Karpas-422 (cell line): ENCODE measurements at regions not wholly inside any gene's neighbourhood (a gene's known extent, or its start where the extent isn't known, plus 50 kb on each side); places are given as distances from the start of the nearest gene placed in this dataset.
A peak's percentile ranks its signal among the peaks of the same experiment; 100 is the strongest.

Experiments used
- DNase-seq: peaks from one replicate; pipeline ENCODE4 v3.0.0-alpha.2; 2015
- H2AFZ ChIP-seq: fragments of 200-600 bp; sonication (generic); 2 replicates; pipeline ENCODE4 v1.6.1; 2014; ENCODE audit warnings: antibody characterized with exemption, low read length, mixed read lengths
- H3K27ac ChIP-seq: fragments of 200-600 bp; sonication (generic); 2 replicates; pipeline ENCODE4 v1.5.1; 2014; ENCODE audit warnings: mild to moderate bottlenecking, low read length, moderate library complexity
- H3K27me3 ChIP-seq: fragments of 200-600 bp; sonication (generic); 2 replicates; pipeline ENCODE4 v1.6.1; 2014; ENCODE audit warnings: low read length, mixed read lengths
- H3K36me3 ChIP-seq: fragments of 200-600 bp; sonication (generic); 2 replicates; pipeline ENCODE4 v1.6.1; 2014; ENCODE audit warnings: low read length, mixed read lengths; ENCODE audit not compliant: insufficient read depth
- H3K4me1 ChIP-seq: fragments of 200-600 bp; sonication (generic); 2 replicates; pipeline ENCODE4 v1.6.1; 2014; ENCODE audit warnings: mild to moderate bottlenecking, low read length, mixed read lengths
- H3K4me2 ChIP-seq: fragments of 200-600 bp; sonication (generic); 2 replicates; pipeline ENCODE4 v1.6.1; 2014; ENCODE audit warnings: low read length, low read depth, mild to moderate bottlenecking; ENCODE audit not compliant: poor library complexity, severe bottlenecking
- H3K4me3 ChIP-seq: fragments of 200-600 bp; sonication (generic); 2 replicates; pipeline ENCODE4 v1.5.1; 2014; ENCODE audit warnings: mild to moderate bottlenecking, antibody characterized with exemption, low read length, mixed read lengths
- H3K79me2 ChIP-seq: fragments of 200-600 bp; sonication (generic); 2 replicates; pipeline ENCODE4 v1.6.1; 2014; ENCODE audit warnings: mild to moderate bottlenecking, low read length, mixed read lengths
- H3K9ac ChIP-seq: fragments of 200-600 bp; sonication (generic); 2 replicates; pipeline ENCODE4 v1.6.0; 2014; ENCODE audit warnings: low read length
- H3K9me2 ChIP-seq: fragments of 200-600 bp; sonication (generic), shearing (Covaris generic); replicated peaks from 2 replicates; pipeline ENCODE4 v1.6.0; 2014; ENCODE audit warnings: mild to moderate bottlenecking, low read length, moderate library complexity; ENCODE audit not compliant: insufficient read depth
- H3K9me3 ChIP-seq: fragments of 300-700, 200-600 bp; sonication (generic); 2 replicates; pipeline ENCODE4 v1.6.1; 2014; ENCODE audit warnings: low read length, mixed read lengths
- H4K20me1 ChIP-seq: fragments of 200-600 bp; sonication (generic); 2 replicates; pipeline ENCODE4 v1.6.1; 2014; ENCODE audit warnings: mild to moderate bottlenecking, antibody characterized with exemption, low read length, low read depth; ENCODE audit not compliant: insufficient read depth

DNA sequence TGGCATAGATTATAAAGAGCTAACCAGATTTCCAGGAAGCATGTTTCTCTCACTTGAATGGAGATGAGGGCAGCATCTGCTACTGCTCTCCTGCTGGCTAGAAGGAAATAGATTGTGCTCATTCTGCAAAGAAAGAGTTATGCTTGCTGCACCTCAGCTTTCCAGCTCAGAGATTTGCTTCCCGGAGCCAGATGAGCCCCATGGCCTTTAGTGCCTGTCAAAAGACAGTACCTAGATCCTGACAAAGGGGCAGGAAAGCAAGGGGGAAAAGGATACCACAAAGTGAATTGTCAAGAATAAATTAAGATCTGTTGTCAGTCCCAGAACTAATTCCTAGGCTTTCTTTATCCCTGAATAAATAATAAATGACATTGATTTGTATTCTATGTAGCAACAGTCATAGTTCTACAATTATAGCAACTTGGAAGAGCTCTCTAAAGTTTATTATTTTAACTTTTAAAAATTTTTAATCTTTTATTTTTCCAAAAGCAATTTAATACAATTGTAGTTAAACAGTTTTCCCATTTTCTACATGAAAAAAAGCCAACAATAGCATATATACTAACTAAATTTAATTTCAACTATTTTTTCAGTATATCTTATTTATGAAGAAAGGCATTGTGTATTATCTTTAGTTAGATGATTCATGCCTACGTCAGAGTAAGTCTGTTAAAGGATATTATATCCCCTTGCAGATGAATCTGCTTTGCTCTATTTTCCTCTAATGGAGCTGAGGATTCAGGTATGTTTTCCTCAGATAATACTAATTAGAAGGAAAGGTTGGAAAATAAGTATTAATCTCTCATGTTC, 306.1 kb upstream of the DDI1 start:
- no peak overlapping the region for H3K4me2 ChIP-seq
- DNase-seq = no peak
- H3K79me2 ChIP-seq = no peaks in the 10 kb centered on the region
- 0 out of 2 replicates have a peak, but pooled peaks cover 4% of the 10 kb centered on the region for H3K9me2 ChIP-seq
- no peak overlapping the region for H3K9ac ChIP-seq
- peaks cover 4% of the 10 kb centered on the region for H3K4me1 ChIP-seq
- H3K27me3 ChIP-seq = no peaks in the 10 kb centered on the region
- H2AFZ ChIP-seq = no peak overlapping the region
- H3K9me3 ChIP-seq = peaks cover 4% of the 10 kb centered on the region; the same call in 1 of the 2 replicates
- no peaks in the 10 kb centered on the region for H3K36me3 ChIP-seq
- H3K4me3 ChIP-seq = no peak overlapping the region
- H3K27ac ChIP-seq = no peak overlapping the region
- H4K20me1 ChIP-seq = no peaks in the 10 kb centered on the region

- H2AFZ ChIP-seq = no peak overlapping the region
- no peak overlapping the region for H3K27ac ChIP-seq
- no peak for DNase-seq
- no peaks in the 10 kb centered on the region for H3K9me3 ChIP-seq
- no peak overlapping the region for H3K4me3 ChIP-seq
- H3K4me1 ChIP-seq = peaks cover 17% of the 10 kb centered on the region
- no peaks in the 10 kb centered on the region for H4K20me1 ChIP-seq
- no peaks in the 10 kb centered on the region for H3K79me2 ChIP-seq
- no peaks in the 10 kb centered on the region for H3K36me3 ChIP-seq
- no peaks in the 10 kb centered on the region for H3K27me3 ChIP-seq
- H3K4me2 ChIP-seq = no peak overlapping the region
- 0 out of 2 replicates have a peak, but pooled peaks cover 4% of the 10 kb centered on the region for H3K9me2 ChIP-seq
- no peak overlapping the region for H3K9ac ChIP-seq
Measured at GRCh38 chr11:103731670-103732069, 304.8 kb upstream of the DDI1 start.

GRCh38 chr11:103733889-103734288, 302.6 kb upstream of the DDI1 start:
- Histone ChIP-seq H3K4me3 (no peak overlapping the region), H3K9me3 (no peaks in the 10 kb centered on the region), H3K4me1 (peaks cover 30% of the 10 kb centered on the region), H3K4me2 (no peak overlapping the region), H3K27me3 (no peaks in the 10 kb centered on the region), H2AFZ (no peak overlapping the region), H3K27ac (no peak overlapping the region), H3K79me2 (no peaks in the 10 kb centered on the region), H4K20me1 (no peaks in the 10 kb centered on the region), H3K9me2 (no peaks in the 10 kb centered on the region), H3K9ac (no peak overlapping the region), H3K36me3 (no peaks in the 10 kb centered on the region)
- DNase-seq = no peak

- no peak overlapping the region for H3K9ac ChIP-seq
- H2AFZ ChIP-seq = no peak overlapping the region
- no peak overlapping the region for H3K27ac ChIP-seq
- H3K4me3 ChIP-seq = no peak overlapping the region
- H3K27me3 ChIP-seq = no peaks in the 10 kb centered on the region
- no peaks in the 10 kb centered on the region for H3K79me2 ChIP-seq
- no peaks in the 10 kb centered on the region for H4K20me1 ChIP-seq
- H3K9me3 ChIP-seq = no peaks in the 10 kb centered on the region
- H3K4me1 ChIP-seq = peaks cover 34% of the 10 kb centered on the region
- peak; percentile 58 for DNase-seq
- no peaks in the 10 kb centered on the region for H3K9me2 ChIP-seq
- H3K36me3 ChIP-seq = no peaks in the 10 kb centered on the region
- H3K4me2 ChIP-seq = peak overlapping the region; percentile 4
Measured at GRCh38 chr11:103735497-103736032, 300.9 kb upstream of the DDI1 start.

GRCh38 chr11:103736315-103737036, 300.0 kb upstream of the DDI1 start:
- no peak overlapping the region for H3K9ac ChIP-seq
- H2AFZ ChIP-seq = no peak overlapping the region
- H3K9me3 ChIP-seq = no peaks in the 10 kb centered on the region
- H3K9me2 ChIP-seq = no peaks in the 10 kb centered on the region
- H3K4me3 ChIP-seq = no peak overlapping the region
- peaks cover 34% of the 10 kb centered on the region for H3K4me1 ChIP-seq
- peak; percentile 58 for DNase-seq
- no peaks in the 10 kb centered on the region for H4K20me1 ChIP-seq
- peak overlapping the region; percentile 10 for H3K4me2 ChIP-seq
- no peaks in the 10 kb centered on the region for H3K27me3 ChIP-seq
- H3K36me3 ChIP-seq = no peaks in the 10 kb centered on the region
- no peaks in the 10 kb centered on the region for H3K79me2 ChIP-seq
- H3K27ac ChIP-seq = no peak overlapping the region

DNA sequence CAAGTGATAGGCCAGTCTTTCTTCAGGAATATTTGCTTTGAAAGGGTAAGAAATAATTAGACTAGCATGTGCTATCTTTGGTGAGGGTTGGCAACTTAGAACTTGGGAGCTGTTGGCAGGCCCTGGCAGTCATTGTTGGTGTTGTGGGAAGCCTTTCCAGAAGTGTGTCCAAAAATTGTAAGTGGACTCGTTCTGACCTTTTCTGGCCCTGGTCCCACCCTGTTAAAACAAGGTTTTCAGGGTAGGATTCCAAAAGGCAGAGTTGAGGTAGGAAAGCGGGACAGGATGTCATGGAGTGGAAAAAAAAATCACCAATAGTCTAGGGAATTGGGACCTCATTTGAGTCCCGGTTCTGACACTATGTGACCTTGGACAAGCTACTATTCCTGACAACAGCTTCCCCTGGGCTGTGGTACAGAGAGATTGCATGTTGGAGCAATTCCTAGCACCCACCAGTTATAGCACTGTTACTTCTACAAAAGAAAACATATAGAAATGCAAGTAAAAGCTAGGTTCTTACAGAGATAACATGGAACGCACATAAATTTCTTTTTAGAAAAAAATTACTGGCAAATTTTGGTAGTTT, 299.3 kb upstream of the DDI1 start:
- Histone ChIP-seq H3K36me3 (no peaks in the 10 kb centered on the region), H3K9me3 (no peaks in the 10 kb centered on the region)

DNA sequence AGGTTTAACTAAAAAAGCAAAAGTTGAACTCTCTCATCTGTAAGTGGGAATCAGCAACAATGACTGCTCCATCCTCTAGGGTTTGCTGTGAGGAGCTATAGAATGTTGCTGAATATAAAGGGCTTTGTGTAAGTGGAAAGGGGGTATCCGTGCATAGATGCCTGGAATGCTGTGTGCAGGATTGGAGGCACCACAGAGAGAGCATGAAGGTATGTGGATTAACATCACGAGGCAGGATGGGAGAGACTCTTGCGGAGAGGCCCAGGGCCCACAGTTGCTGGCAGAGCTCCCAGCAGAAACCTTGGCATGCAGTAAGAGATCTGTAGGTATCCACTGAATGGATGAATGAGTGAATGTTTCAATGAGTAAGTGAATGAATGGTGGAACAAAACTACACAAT, 298.7 kb upstream of the DDI1 start:
- H3K9me2 ChIP-seq = no peaks in the 10 kb centered on the region
- H2AFZ ChIP-seq = no peak overlapping the region
- no peak for DNase-seq
- no peak overlapping the region for H3K4me2 ChIP-seq
- H3K4me3 ChIP-seq = no peak overlapping the region
- H3K4me1 ChIP-seq = peaks cover 34% of the 10 kb centered on the region
- no peaks in the 10 kb centered on the region for H4K20me1 ChIP-seq
- H3K79me2 ChIP-seq = no peaks in the 10 kb centered on the region
- no peaks in the 10 kb centered on the region for H3K36me3 ChIP-seq
- H3K27ac ChIP-seq = no peak overlapping the region
- no peak overlapping the region for H3K9ac ChIP-seq
- H3K9me3 ChIP-seq = no peaks in the 10 kb centered on the region
- no peaks in the 10 kb centered on the region for H3K27me3 ChIP-seq

More for the DNA sequence above, 299.3 kb upstream of the DDI1 start:
- Histone ChIP-seq H3K27me3 (no peaks in the 10 kb centered on the region), H3K4me3 (no peak overlapping the region), H3K4me1 (peaks cover 34% of the 10 kb centered on the region), H3K27ac (no peak overlapping the region), H4K20me1 (no peaks in the 10 kb centered on the region), H3K4me2 (peak overlapping the region; percentile 10), H3K9me2 (no peaks in the 10 kb centered on the region), H3K9ac (no peak overlapping the region), H2AFZ (no peak overlapping the region), H3K79me2 (no peaks in the 10 kb centered on the region)
- no peak for DNase-seq
